ENCODE measurements at regions not wholly inside any gene's neighbourhood (a gene's known extent, or its start where the extent isn't known, plus 50 kb on each side); places are given as distances from the start of the nearest gene placed in this dataset.
A peak's percentile ranks its signal among the peaks of the same experiment; 100 is the strongest.

GRCh38 chr4:179124419-179124818, 1682.2 kb upstream of the AGA start:
- no peak for DNase-seq (ENCODE audit: low read depth, low spot score)
- no peak overlapping the region for H3K4me3 ChIP-seq (ENCODE audit: low read depth, low read length)
- in situ Hi-C loops (cut with HindIII; ENCODE audit: low sequenced_read_pairs): no loop called here
- no peak for TF ChIP-seq CTCF (IDR thresholded peaks at IDR 0.05; ENCODE audit: low read depth, low read length)

- DNase-seq (ENCODE audit: low read depth, low spot score): no peak
- in situ Hi-C loops (cut with HindIII; ENCODE audit: low sequenced_read_pairs): no loop called here
- H3K4me3 ChIP-seq (ENCODE audit: low read depth, low read length): no peak overlapping the region
- TF ChIP-seq CTCF (IDR thresholded peaks at IDR 0.05; ENCODE audit: low read depth, low read length): no peak
Measured at GRCh38 chr4:179124957-179125356, 1682.7 kb upstream of the AGA start.

DNA sequence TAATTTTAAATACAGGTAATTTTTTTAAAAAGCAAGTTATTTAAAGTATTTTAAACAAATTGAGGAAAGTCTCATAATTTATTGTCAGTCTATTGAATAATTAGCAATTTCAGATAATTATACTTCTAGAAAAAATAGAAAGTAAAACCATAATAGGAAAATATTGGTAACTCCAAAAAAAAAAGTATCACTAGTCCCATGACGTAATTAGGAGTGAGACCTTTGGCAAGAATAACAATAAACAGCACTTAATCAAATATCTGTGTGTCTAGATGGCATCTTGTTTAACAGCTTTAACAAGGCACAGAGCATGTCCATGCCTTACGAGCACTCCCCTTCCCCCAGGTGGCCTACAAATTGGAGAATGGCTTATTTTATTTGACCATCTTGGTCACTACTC, 1683.6 kb upstream of the AGA start:
- DNase-seq (ENCODE audit: low read depth, low spot score): no peak
- H3K4me3 ChIP-seq (ENCODE audit: low read depth, low read length): no peak overlapping the region
- in situ Hi-C loops (cut with HindIII; ENCODE audit: low sequenced_read_pairs): no loop called here
- TF ChIP-seq CTCF (IDR thresholded peaks at IDR 0.05; ENCODE audit: low read depth, low read length): no peak

GRCh38 chr4:179128299-179128698, 1686.1 kb upstream of the AGA start:
- no peak overlapping the region for H3K4me3 ChIP-seq (ENCODE audit: low read depth, low read length)
- no peak for DNase-seq (ENCODE audit: low read depth, low spot score)
- no peak for TF ChIP-seq CTCF (IDR thresholded peaks at IDR 0.05; ENCODE audit: low read depth, low read length)
- in situ Hi-C loops (cut with HindIII; ENCODE audit: low sequenced_read_pairs): no loop called here

DNA sequence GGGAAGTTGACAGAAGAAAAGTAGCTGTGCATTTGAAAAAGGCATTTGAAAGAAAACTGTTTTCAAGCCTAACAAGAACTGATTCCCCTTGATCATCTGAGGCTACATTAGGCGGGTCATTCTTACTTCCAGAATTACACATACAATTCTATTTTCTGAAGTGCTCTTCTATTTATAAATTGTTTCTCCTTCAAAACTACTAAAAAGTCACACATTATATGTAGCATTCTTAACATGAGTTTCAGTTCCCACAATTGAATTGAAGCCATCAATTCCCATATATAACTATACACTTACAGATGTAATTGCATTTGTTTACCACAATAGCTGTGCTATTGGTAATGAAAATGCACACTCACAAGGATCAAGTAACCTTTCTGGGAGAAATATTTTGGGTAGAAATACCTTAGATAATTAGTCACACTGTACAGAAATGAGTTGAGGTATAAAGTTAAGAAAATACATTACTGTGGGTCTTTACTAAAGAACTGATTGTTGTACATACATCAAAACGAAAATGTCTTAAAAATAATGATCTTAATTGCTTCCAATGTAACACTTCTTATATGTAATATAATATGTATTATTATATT, 1688.0 kb upstream of the AGA start:
- in situ Hi-C loops (cut with HindIII; ENCODE audit: low sequenced_read_pairs): no loop called here
- no peak overlapping the region for H3K4me3 ChIP-seq (ENCODE audit: low read depth, low read length)
- no peak for TF ChIP-seq CTCF (IDR thresholded peaks at IDR 0.05; ENCODE audit: low read depth, low read length)
- DNase-seq (ENCODE audit: low read depth, low spot score): no peak

DNA sequence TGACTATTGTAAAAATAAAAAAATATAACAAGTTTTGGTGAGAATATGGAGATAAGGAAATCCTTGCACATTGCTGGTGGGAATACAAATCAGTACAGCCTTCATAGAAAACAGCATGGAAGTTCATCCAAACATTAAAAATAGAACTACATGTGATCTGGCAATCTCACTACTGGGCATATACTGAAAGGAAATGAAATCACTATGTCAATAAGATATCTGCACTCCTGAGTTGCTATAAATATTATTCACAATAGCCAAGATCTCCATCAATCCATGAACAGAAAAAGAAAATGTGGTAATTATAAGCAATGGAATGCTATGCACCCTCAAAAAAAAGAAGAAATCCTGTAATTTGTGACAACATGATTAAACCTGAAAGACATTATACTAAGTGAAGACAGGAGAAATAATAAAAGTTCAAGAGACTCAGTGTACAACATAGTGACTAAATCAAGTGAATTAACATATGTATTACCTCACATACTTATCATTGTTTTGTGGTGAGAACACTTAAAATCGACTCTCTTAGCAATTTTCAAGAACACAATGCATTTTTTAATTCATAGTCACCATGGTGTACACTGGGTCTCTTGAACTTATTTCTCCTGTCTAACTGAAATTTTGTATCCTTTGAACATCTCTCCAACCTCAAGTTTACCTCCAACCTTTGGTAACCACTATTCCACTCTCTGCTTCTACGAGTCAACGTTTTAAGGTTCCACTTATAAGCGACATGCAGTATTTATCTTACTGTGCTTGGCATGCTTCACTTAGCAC, 1703.7 kb upstream of the AGA start:
- DNase-seq (ENCODE audit: low read depth, low spot score): peak; percentile 71
- TF ChIP-seq CTCF (IDR thresholded peaks at IDR 0.05; ENCODE audit: low read depth, low read length): no peak
- H3K4me3 ChIP-seq (ENCODE audit: low read depth, low read length): no peak overlapping the region
- in situ Hi-C loops (cut with HindIII; ENCODE audit: low sequenced_read_pairs): no loop called here

Measured in astrocyte of the spinal cord (primary cell).